DMS53 treated with DMSO at 0.1 percent for 48 hours (cell line): ENCODE measurements at regions not wholly inside any gene's neighbourhood (a gene's known extent, or its start where the extent isn't known, plus 50 kb on each side); places are given as distances from the start of the nearest gene placed in this dataset.

Experiments
- DNase-seq: peaks from one replicate; lab custom pipeline; 2025; ENCODE audit not compliant: unreplicated experiment; lab: John Stamatoyannopoulos, UW

- no peak for DNase-seq
These were observed 147.6 kb downstream of the SPATA19 start for GRCh38 chr11:133697603-133698180.

- no peak for DNase-seq
These were observed 148.2 kb downstream of the SPATA19 start for GRCh38 chr11:133697161-133697560.

GRCh38 chr11:133695387-133695786 lies 149.9 kb downstream of the SPATA19 start:
- DNase-seq, result no peak

- DNase-seq, result no peak
These were observed 150.6 kb downstream of the SPATA19 start for GRCh38 chr11:133694701-133695100.

- DNase-seq, result no peak
These were observed 152.2 kb downstream of the SPATA19 start for GRCh38 chr11:133693110-133693509.

GRCh38 chr11:133692126-133692934 lies 153.0 kb downstream of the SPATA19 start:
- no peak for DNase-seq

- no peak for DNase-seq
These were observed 155.5 kb upstream of the OPCML start for GRCh38 chr11:133687781-133688180.

- no peak for DNase-seq
These were observed 149.6 kb upstream of the OPCML start for GRCh38 chr11:133681901-133682300.

- DNase-seq, result no peak
These were observed 147.6 kb upstream of the OPCML start for GRCh38 chr11:133679896-133680295.

- no peak for DNase-seq
These were observed 145.9 kb upstream of the OPCML start for GRCh38 chr11:133678191-133678590.

GRCh38 chr11:133677387-133677786 lies 145.1 kb upstream of the OPCML start:
- no peak for DNase-seq

GRCh38 chr11:133676265-133676664 lies 144.0 kb upstream of the OPCML start:
- no peak for DNase-seq

- no peak for DNase-seq
These were observed 137.2 kb upstream of the OPCML start for GRCh38 chr11:133669371-133670053.

- DNase-seq, result no peak
These were observed 131.1 kb upstream of the OPCML start for GRCh38 chr11:133663135-133663985.

- DNase-seq, result no peak
These were observed 129.5 kb upstream of the OPCML start for GRCh38 chr11:133661846-133662245.

GRCh38 chr11:133660202-133660568 lies 127.9 kb upstream of the OPCML start:
- DNase-seq, result no peak

GRCh38 chr11:133659538-133660201 lies 127.4 kb upstream of the OPCML start:
- peak; percentile 13 for DNase-seq

- no peak for DNase-seq
These were observed 124.8 kb upstream of the OPCML start for GRCh38 chr11:133657054-133657453.

- DNase-seq, result no peak
These were observed 123.9 kb upstream of the OPCML start for GRCh38 chr11:133656082-133656635.

GRCh38 chr11:133654630-133655212 lies 122.4 kb upstream of the OPCML start:
- no peak for DNase-seq
